ENCODE measurements at regions not wholly inside any gene's neighbourhood (a gene's known extent, or its start where the extent isn't known, plus 50 kb on each side); places are given as distances from the start of the nearest gene placed in this dataset.

- no peaks in the 10 kb centered on the region for H3K9me3 ChIP-seq
- 26 to 57% (median 50%) methylated on average over 2 of the region's 2 CpGs for WGBS, 3 donors
- DNase-seq = no peak
- no peak overlapping the region for H3K27ac ChIP-seq
- H3K4me3 ChIP-seq = no peak overlapping the region
- no peaks in the 10 kb centered on the region for H3K27me3 ChIP-seq
- TF ChIP-seq EP300 (IDR thresholded peaks at IDR 0.05) (no peak), POLR2A (IDR thresholded peaks at IDR 0.05) (no peak)
- no peaks in the 10 kb centered on the region for H3K36me3 ChIP-seq
- no peaks in the 10 kb centered on the region for H3K4me1 ChIP-seq (ENCODE audit: insufficient read depth)
- intact Hi-C loops (cut with DNase I) = no loop called here
These were observed 59.0 kb upstream of the STXBP6 start for GRCh38 chr14:25108959-25109358.

GRCh38 chr14:25108291-25108690 is 58.3 kb upstream of the STXBP6 start:
- WGBS, 3 donors = 86 to 93% (median 88%) methylated on average over 2 of the region's 2 CpGs
- Histone ChIP-seq H3K4me3 (no peak overlapping the region), H3K4me1 (ENCODE audit: insufficient read depth) (no peaks in the 10 kb centered on the region), H3K36me3 (no peaks in the 10 kb centered on the region), H3K27ac (no peak overlapping the region), H3K9me3 (no peaks in the 10 kb centered on the region), H3K27me3 (no peaks in the 10 kb centered on the region)
- no peak for DNase-seq
- TF ChIP-seq EP300 (IDR thresholded peaks at IDR 0.05) (no peak), POLR2A (IDR thresholded peaks at IDR 0.05) (no peak), CTCF (IDR thresholded peaks at IDR 0.05) (no peak)
- intact Hi-C loops (cut with DNase I) = no loop called here

GRCh38 chr14:25103820-25104219 is 53.9 kb upstream of the STXBP6 start:
- no peak for TF ChIP-seq CTCF (IDR thresholded peaks at IDR 0.05)
- TF ChIP-seq POLR2A (IDR thresholded peaks at IDR 0.05) = no peak
- no peak for TF ChIP-seq EP300 (IDR thresholded peaks at IDR 0.05)
- Histone ChIP-seq H3K27ac (no peak overlapping the region), H3K4me1 (ENCODE audit: insufficient read depth) (no peaks in the 10 kb centered on the region), H3K27me3 (no peaks in the 10 kb centered on the region), H3K9me3 (no peaks in the 10 kb centered on the region), H3K4me3 (no peak overlapping the region), H3K36me3 (no peaks in the 10 kb centered on the region)
- DNase-seq = no peak
- intact Hi-C loops (cut with DNase I) = no loop called here
- WGBS, 3 donors = 28 to 70% (median 70%) methylated on average over 2 of the region's 2 CpGs

GRCh38 chr14:25103271-25103670 is 53.3 kb upstream of the STXBP6 start:
- no peaks in the 10 kb centered on the region for H3K27me3 ChIP-seq
- 77 to 87% (median 77%) methylated on average over 4 of the region's 4 CpGs for WGBS, 3 donors
- H3K27ac ChIP-seq = no peak overlapping the region
- intact Hi-C loops (cut with DNase I) = no loop called here
- no peak overlapping the region for H3K4me3 ChIP-seq
- H3K4me1 ChIP-seq (ENCODE audit: insufficient read depth) = no peaks in the 10 kb centered on the region
- no peaks in the 10 kb centered on the region for H3K9me3 ChIP-seq
- no peaks in the 10 kb centered on the region for H3K36me3 ChIP-seq
- DNase-seq = no peak
- TF ChIP-seq EP300 (IDR thresholded peaks at IDR 0.05) = no peak

- WGBS, 3 donors = 77 to 94% (median 83%) methylated on average over 1 of the region's 1 CpG
- H3K4me1 ChIP-seq (ENCODE audit: insufficient read depth) = no peaks in the 10 kb centered on the region
These were observed 52.8 kb upstream of the STXBP6 start for GRCh38 chr14:25102788-25103187.

More at GRCh38 chr14:25102788-25103187, 52.8 kb upstream of the STXBP6 start:
- Histone ChIP-seq H3K27ac (no peak overlapping the region), H3K9me3 (no peaks in the 10 kb centered on the region), H3K27me3 (no peaks in the 10 kb centered on the region), H3K4me3 (no peak overlapping the region), H3K36me3 (no peaks in the 10 kb centered on the region)
- intact Hi-C loops (cut with DNase I) = no loop called here
- no peak for DNase-seq
- TF ChIP-seq POLR2A (IDR thresholded peaks at IDR 0.05) (no peak), EP300 (IDR thresholded peaks at IDR 0.05) (no peak), CTCF (IDR thresholded peaks at IDR 0.05) (no peak)
